ENCODE measurements at regions not wholly inside any gene's neighbourhood (a gene's known extent, or its start where the extent isn't known, plus 50 kb on each side); places are given as distances from the start of the nearest gene placed in this dataset.
A peak's percentile ranks its signal among the peaks of the same experiment; 100 is the strongest.

- dilution Hi-C loops (cut with HindIII; ENCODE audit: low sequenced_read_pairs, unreplicated experiment) (no loop called here), in situ Hi-C loops (cut with MboI; ENCODE audit: low sequenced_read_pairs) (no loop called here), intact Hi-C loops (cut with micrococcal nuclease) (no loop called here)
- no peak overlapping the region for H3K9ac ChIP-seq (ENCODE audit: low read depth, low read length)
- TF ChIP-seq NFE2L2 (IDR thresholded peaks at IDR 0.05; ENCODE audit: low read depth, low read length) = no peak
- H3K56ac ChIP-seq (ENCODE audit: extremely low read depth, insufficient read depth, low read length) = no peak overlapping the region
- no peaks in the 10 kb centered on the region for H3K9me3 ChIP-seq (ENCODE audit: control insufficient read depth, insufficient read depth, low read length)
- no peaks in the 10 kb centered on the region for H3K27me3 ChIP-seq (ENCODE audit: control insufficient read depth, insufficient read depth, low read length)
- no peak overlapping the region for H3K4me2 ChIP-seq (ENCODE audit: low read depth, low read length)
- no peak overlapping the region for H3K18ac ChIP-seq (ENCODE audit: low read depth, low read length)
- H3K14ac ChIP-seq (replicated peaks; ENCODE audit: low read depth, low read length) = no peak overlapping the region
- no peak overlapping the region for H2BK15ac ChIP-seq (ENCODE audit: low read depth, low read length)
- H4K20me1 ChIP-seq (ENCODE audit: insufficient read depth, low read length) = no peaks in the 10 kb centered on the region
- CTCF ChIA-PET = no interaction called here
- H2BK120ac ChIP-seq (ENCODE audit: low read depth, low read length) = no peak overlapping the region
- no peaks in the 10 kb centered on the region for H3K36me3 ChIP-seq (ENCODE audit: control insufficient read depth, insufficient read depth, low read length)
- H2BK5ac ChIP-seq (ENCODE audit: low read depth, low read length, poor library complexity, severe bottlenecking) = no peak overlapping the region
- no peak overlapping the region for H3K4ac ChIP-seq (ENCODE audit: low read depth, low read length)
- BruUV-seq (replicated peaks) = no TSS peak
- POLR2A ChIA-PET (ENCODE audit: unreplicated experiment) = no interaction called here
- H3K27ac ChIP-seq (ENCODE audit: insufficient read depth, low read length) = no peak overlapping the region
- no peak overlapping the region for H4K91ac ChIP-seq (ENCODE audit: insufficient read depth, low read depth, low read length)
- H3K9me1 ChIP-seq (ENCODE audit: insufficient read depth, low read length) = no peaks in the 10 kb centered on the region
- no peak for ATAC-seq (ENCODE audit: low read depth)
- no peak overlapping the region for H2AK9ac ChIP-seq (replicated peaks; ENCODE audit: low read depth, low read length, poor library complexity)
- no peak overlapping the region for H3K4me3 ChIP-seq (ENCODE audit: insufficient read depth, low read depth, low read length)
- H3K23ac ChIP-seq (ENCODE audit: low read depth, low read length) = no peak overlapping the region
- H4K8ac ChIP-seq (ENCODE audit: low read depth in 2 of 2, low read length in 2 of 2) = no peak overlapping the region
- no peaks in the 10 kb centered on the region for H3K4me1 ChIP-seq (ENCODE audit: control insufficient read depth, insufficient read depth, low read length)
- H2AFZ ChIP-seq (replicated peaks; ENCODE audit: low read length, poor library complexity) = no peak overlapping the region
- H4K5ac ChIP-seq (ENCODE audit: low read depth, low read length) = no peak overlapping the region
- H3K79me1 ChIP-seq (ENCODE audit: low read depth in 1 of 2, low read length in 2 of 2) = no peaks in the 10 kb centered on the region
- WGBS, 2 experiments (ENCODE audit: extremely low coverage in 2 of 2, insufficient read length in 1 of 2) = no CpG with 5 or more reads among the region's 4 CpGs
- peak; percentile 4 for DNase-seq
- H2AK5ac ChIP-seq (ENCODE audit: low read depth, low read length) = no peak overlapping the region
- no peak overlapping the region for H2BK20ac ChIP-seq (ENCODE audit: low read depth, low read length)
Measured at GRCh38 chr10:81116201-81116600, 578.5 kb downstream of the SH2D4B start.

All from IMR-90 (cell line).